HG02840 (cell line): ENCODE measurements at regions not wholly inside any gene's neighbourhood (a gene's known extent, or its start where the extent isn't known, plus 50 kb on each side); places are given as distances from the start of the nearest gene placed in this dataset.
"Not testable (repeated sequence)": the region's sequence is repeated elsewhere in the genome, so short reads cannot be mapped to it uniquely, and the experiment has no call there.

Source experiments
- ATAC-seq: cut with Tn5 transposase; IDR thresholded peaks from one replicate; pipeline ENCODE4 v1.9.1; 2021; ENCODE audit warnings: mild to moderate bottlenecking, moderate library complexity, moderate number of reproducible peaks; ENCODE audit not compliant: unreplicated experiment, low FRiP score

- no peak for ATAC-seq
These were observed 379.8 kb downstream of the DLEU7 start for GRCh38 chr13:50463719-50464118.

DNA sequence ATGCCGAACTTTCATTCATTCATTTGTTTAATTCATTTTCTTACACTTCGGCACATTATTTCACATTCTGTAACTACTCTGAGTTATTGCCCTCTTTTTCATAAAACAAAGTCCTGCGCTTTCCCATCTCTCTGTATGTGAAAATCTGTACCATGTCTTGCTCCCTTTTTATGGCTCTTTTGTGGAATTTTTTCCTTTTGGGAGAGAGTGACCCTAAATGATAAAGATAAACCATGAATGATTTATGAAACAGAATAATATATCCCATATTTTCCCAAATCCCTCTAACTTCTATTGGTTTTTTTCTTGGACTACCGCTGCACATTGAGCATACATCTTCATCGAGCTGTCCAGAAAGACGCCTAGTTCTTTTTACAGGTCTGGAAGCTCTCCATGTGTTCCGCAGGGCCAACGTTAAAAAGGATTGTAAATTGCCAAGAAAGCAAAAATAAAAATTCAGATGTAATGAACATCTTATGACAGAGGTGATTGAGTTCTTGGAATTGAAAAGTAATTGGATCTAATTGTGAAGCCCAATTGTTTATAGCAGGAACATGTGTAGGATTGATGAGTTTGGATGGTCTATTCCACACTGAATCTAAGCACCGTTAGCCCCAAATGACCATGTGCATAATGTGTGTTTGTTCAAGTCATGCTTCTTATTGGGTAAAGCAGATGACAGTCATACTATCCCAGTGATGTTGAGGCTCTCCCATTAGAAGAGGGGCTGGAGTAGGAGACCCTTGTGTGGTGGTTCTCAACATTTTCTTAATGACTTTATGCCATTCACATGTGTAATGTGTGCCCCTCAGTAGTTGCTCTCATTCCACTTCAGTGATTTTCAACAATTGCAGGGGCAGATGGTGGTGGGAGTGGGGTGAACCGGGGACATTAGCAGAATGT lies 378.9 kb downstream of the DLEU7 start:
- ATAC-seq, result no peak

GRCh38 chr13:50466456-50466855 lies 377.0 kb downstream of the DLEU7 start:
- ATAC-seq, result no peak

DNA sequence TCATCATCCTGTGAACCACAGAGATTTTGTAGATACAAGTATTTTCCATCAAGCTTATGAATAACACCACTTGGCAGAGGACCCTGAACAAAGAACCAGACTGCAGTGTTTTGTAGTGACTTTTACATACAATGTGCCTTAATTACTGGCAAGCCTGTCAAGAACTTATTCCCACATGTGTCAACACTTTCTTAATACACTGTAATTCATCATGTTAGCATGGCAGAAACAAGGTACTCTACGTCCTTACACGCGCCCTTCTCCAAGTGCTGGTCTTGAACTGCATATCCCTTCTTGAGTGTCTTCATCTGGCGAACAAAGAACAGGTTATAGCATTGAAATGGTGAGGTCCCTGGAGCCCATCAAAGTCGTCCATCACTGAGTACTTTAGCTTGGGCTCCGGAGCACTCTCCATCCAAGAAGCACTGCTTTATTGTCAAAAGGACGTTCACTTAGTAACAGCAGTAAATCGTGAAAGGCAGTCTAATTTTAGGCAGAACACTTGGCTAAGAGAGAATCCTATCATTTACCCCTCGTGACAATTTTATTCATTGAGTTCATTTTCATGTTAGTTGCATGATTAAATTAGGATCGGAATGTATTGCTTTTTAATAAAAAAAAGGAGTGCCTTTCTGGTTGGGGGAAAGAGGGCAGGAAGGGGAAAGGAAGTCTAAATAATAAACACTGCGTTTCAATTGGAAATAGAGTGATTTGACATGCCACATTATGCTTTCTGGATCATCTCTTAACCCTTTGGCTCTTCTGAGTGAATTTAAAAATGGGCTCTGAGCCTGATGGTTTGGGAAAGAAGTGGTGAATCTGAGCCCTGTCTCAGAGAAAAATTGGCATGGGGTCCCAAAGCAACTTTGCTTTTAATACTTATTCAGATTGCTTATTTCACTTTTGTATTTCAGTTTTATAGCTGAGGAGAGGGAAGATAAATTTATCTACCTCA lies 376.1 kb downstream of the DLEU7 start:
- no peak for ATAC-seq

DNA sequence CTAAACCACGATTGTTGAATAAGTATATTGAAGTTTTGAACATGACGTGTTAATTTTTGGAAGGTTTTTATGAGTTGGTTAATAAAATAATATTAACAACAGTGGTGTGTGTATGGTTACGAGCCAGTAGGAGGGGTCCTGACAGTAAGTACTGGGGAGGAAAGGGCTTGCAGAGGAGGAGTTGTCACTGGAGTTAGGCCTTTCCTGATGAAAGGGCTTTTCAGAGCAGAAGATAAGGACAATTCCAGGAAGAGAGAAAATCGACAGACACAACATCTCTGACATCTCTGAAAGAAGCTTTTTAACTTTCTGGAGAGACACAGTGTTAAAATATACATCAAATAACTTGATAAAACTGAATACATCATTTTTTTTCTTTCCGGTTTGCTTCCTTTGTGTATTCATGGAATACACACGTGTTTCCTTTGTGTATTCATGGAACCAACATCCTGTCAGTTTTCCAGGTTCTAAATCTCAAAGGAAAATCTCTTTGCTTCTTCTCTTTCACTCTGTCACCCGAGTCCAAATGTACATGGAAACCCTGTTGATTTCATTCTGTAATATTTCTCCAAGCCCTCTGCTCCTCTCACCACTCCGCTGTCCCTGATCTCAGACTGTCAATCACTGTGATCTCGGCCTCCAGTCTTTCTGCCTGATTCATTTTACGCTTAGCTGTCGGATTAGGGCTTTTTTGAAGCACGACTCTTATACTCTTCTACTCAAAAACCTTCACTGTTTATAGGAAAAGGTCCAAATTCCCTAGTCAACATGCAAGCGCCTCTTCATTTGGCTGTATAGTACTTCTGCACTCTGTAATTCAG lies 374.4 kb downstream of the DLEU7 start:
- ATAC-seq, result no peak

GRCh38 chr13:50473050-50473449 lies 370.4 kb downstream of the DLEU7 start:
- not testable (repeated sequence) for ATAC-seq

GRCh38 chr13:50474088-50474662 lies 369.3 kb downstream of the DLEU7 start:
- no peak for ATAC-seq

DNA sequence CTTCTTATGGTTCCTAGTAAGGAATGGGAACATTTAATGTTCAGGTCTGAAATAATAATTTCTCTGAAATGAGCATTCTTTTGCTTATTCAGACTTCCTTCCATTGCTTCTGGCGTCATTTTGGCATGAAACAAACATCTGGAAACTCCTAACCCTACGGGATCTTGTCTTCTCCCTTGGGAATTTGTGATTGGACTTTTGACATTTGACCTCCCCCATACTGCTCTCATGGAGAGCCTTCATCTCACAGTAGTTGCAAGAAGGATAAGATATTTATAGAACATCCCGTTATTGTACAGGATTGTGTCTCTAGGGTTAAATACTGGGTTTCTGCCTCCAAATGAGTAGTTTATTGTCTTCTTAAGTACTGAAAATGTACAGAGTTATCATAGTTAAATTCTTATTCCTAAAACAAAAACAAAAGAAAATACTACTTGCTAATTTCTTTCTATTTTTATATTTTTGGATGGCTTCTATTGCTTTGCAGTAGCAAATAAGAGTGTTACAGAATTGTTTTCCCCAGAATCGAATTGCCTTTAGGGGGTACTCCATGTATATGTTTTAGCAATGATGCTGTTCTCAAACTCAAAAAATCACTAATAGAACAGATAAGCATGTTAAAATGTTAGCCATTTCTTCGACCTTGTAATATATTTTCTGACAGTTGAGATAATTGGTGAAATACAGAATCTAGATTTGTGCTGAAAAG lies 366.8 kb downstream of the DLEU7 start:
- no peak for ATAC-seq

DNA sequence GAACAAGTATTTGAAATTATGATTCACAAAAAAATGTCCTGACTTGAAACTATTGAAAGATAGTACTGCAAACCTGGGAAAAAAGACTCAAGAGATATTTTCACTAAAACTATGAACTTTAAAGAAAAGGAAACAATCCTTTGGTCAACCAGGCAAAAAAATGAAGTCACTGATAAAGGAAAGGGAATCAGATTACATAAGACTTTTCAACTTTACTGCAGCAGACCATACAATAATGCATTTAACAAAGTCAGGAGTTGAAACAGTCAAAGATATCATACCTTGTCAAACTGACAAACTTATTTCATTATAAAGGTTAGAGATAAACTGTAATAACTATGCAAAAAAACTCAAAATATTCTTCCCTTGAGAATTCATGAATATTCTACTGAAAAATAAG lies 361.6 kb downstream of the DLEU7 start:
- ATAC-seq, result no peak

GRCh38 chr13:50483416-50483815 lies 360.1 kb downstream of the DLEU7 start:
- ATAC-seq, result no peak

GRCh38 chr13:50484472-50485113 lies 358.9 kb downstream of the DLEU7 start:
- ATAC-seq, result no peak

- ATAC-seq, result no peak
These were observed 357.2 kb downstream of the DLEU7 start for GRCh38 chr13:50485979-50486935.

- no peak for ATAC-seq
These were observed 349.8 kb downstream of the DLEU7 start for GRCh38 chr13:50493683-50494082.

DNA sequence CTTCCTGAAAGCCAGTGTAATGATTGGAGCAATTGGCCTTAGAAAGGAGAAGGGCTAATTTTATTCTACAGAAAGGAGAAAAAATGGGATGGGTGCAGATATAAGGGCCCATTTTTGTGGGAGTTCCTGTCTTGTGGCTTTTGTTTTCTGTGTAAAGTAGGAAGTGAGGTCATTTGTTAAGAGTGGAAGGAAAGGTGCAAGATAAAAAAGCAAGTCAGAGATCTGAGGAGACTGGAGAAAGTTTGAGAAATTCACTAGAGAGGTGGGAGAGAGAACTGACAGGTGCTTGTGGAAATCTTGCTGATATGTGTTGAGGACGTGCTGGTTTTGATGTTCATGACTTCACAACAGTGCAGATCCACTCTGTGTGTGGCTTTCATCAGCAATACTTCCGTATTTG lies 349.4 kb downstream of the DLEU7 start:
- no peak for ATAC-seq

DNA sequence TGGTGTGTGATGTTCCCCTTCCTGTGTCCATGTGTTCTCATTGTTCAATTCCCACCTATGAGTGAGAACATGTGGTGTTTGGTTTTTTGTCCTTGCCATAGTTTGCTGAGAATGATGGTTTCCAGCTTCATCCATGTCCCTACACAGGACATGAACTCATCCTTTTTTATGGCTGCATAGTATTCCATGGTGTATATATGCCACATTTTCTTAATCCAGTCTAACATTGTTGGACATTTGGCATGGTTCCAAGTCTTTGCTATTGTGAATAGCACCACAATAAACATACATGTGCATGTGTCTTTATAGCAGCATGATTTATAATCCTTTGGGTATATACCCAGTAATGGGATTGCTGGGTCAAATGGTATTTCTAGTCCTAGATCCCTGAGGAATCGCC lies 340.3 kb downstream of the DLEU7 start:
- ATAC-seq, result not testable (repeated sequence)

- no peak for ATAC-seq
These were observed 334.3 kb downstream of the DLEU7 start for GRCh38 chr13:50509167-50509566.

- no peak for ATAC-seq
These were observed 333.6 kb downstream of the DLEU7 start for GRCh38 chr13:50509771-50510441.
